Nephron (organoid): ENCODE measurements at regions not wholly inside any gene's neighbourhood (a gene's known extent, or its start where the extent isn't known, plus 50 kb on each side); places are given as distances from the start of the nearest gene placed in this dataset.

Experiments
- H3K27ac Mint-ChIP-seq, 3 experiments: 2 replicates each; pipeline ENCODE4 v1.8.0; 2020; ENCODE audit warnings: mixed read lengths in 3 of 3, mild to moderate bottlenecking in 2 of 3, moderate library complexity in 1 of 3
- H3K27me3 Mint-ChIP-seq: 2 replicates; pipeline ENCODE4 v1.8.0; 2021; ENCODE audit warnings: low read depth, mild to moderate bottlenecking, moderate library complexity, mixed read lengths
- H3K36me3 Mint-ChIP-seq: 2 replicates; pipeline ENCODE4 v1.8.0; 2020; ENCODE audit warnings: low read depth, mixed read lengths
- H3K4me1 Mint-ChIP-seq: 2 replicates; pipeline ENCODE4 v1.8.0; 2020; ENCODE audit warnings: mixed read lengths
- H3K4me3 Mint-ChIP-seq, 3 experiments: 2 replicates each; pipeline ENCODE4 v1.8.0; 2020; ENCODE audit warnings: mild to moderate bottlenecking in 3 of 3, mixed read lengths in 3 of 3, moderate library complexity in 2 of 3
- H3K9me3 Mint-ChIP-seq: 2 replicates; pipeline ENCODE4 v1.8.0; 2020; ENCODE audit warnings: mixed read lengths
- TF ChIP-seq, protein P1 (sequence below), 3 experiments: fragments of 200-600 bp; sonication (generic); IDR thresholded peaks; one replicate each; pipeline ENCODE4 v1.5.0; 2021; ENCODE audit warnings: antibody characterized with exemption in 3 of 3; ENCODE audit not compliant: unreplicated experiment in 3 of 3

GRCh38 chr2:16406496-16407289 lies 258.9 kb downstream of the CYRIA start:
- Mint-ChIP-seq H3K4me1 (peaks cover 29% of the 10 kb centered on the region), H3K27me3 (peaks cover 13% of the 10 kb centered on the region), H3K4me3 (no peak overlapping the region), H3K36me3 (no peaks in the 10 kb centered on the region), H3K9me3 (no peaks in the 10 kb centered on the region), H3K27ac (peak overlapping the region; percentile 33 to 68 (median 40))
- TF ChIP-seq, protein P1, sequence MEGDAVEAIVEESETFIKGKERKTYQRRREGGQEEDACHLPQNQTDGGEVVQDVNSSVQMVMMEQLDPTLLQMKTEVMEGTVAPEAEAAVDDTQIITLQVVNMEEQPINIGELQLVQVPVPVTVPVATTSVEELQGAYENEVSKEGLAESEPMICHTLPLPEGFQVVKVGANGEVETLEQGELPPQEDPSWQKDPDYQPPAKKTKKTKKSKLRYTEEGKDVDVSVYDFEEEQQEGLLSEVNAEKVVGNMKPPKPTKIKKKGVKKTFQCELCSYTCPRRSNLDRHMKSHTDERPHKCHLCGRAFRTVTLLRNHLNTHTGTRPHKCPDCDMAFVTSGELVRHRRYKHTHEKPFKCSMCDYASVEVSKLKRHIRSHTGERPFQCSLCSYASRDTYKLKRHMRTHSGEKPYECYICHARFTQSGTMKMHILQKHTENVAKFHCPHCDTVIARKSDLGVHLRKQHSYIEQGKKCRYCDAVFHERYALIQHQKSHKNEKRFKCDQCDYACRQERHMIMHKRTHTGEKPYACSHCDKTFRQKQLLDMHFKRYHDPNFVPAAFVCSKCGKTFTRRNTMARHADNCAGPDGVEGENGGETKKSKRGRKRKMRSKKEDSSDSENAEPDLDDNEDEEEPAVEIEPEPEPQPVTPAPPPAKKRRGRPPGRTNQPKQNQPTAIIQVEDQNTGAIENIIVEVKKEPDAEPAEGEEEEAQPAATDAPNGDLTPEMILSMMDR (IDR thresholded peaks at IDR 0.05; ENCODE audit: unreplicated experiment in 3 of 3): no peak

DNA sequence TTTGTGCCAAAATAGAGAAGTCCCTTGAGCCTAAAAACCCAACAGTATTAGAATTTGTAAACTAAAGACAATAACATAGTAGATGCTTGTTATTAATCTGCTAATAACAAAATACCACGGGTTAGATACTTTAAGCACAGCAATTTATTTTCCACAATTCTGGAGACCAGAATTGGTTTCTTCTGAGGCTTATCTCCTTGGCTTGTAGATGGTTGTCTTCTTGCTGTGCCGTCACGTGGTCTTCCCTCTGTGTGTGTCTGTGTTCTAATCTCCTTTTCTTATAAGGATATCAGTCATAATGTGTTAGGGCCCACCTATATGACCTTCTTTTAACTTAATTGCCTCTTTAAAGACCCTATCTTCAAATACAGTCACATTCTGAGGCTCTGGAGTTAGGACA lies 260.1 kb downstream of the CYRIA start:
- H3K9me3 Mint-ChIP-seq: no peaks in the 10 kb centered on the region
- H3K27me3 Mint-ChIP-seq: peaks cover 13% of the 10 kb centered on the region
- H3K36me3 Mint-ChIP-seq: no peaks in the 10 kb centered on the region
- H3K27ac Mint-ChIP-seq: peak overlapping the region in 2 of 3 experiments; percentile 21 to 68
- TF ChIP-seq, protein P1 (IDR thresholded peaks at IDR 0.05; ENCODE audit: unreplicated experiment in 3 of 3): no peak
- no peak overlapping the region for H3K4me3 Mint-ChIP-seq
- peaks cover 29% of the 10 kb centered on the region for H3K4me1 Mint-ChIP-seq

DNA sequence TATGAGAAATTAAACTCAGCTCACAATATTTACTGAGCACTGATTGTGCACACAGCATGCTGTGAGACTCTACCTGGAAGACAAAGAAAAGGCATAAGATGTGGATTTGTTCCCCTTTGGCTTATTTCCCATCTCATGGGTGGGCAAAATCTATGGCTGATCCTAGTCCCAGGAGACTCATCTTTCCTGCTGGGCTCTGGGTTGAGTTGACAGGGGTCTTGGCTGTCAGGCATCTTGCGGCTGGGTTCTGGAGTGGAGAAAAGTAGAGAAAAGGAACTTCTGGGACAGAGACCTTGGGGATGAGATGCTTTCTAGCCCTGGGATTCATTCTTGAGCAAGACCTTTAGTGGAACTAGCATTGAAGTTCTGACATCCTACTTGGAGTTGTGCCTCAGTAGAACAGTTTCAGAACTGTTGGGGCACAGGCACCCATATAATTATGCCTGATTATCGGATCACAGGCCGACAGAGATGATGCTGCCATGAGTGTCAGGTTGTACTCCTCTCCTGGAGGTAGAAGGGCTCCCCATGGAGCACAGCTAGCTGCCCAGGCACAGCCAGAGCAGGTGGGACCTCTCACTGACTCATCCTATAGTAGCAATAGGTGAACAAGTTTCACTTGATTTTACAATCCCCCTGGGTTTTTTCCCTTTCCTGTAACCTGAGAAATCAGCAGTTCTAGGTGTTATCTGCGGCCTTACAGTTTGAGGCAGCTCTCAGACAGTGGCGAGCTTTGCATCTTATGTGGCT lies 260.9 kb downstream of the CYRIA start:
- Mint-ChIP-seq H3K4me1 (peaks cover 29% of the 10 kb centered on the region), H3K27ac (peak overlapping the region in 1 of 3 experiments; percentile 36), H3K27me3 (peaks cover 13% of the 10 kb centered on the region), H3K36me3 (no peaks in the 10 kb centered on the region), H3K4me3 (no peak overlapping the region), H3K9me3 (no peaks in the 10 kb centered on the region)
- TF ChIP-seq, protein P1 (IDR thresholded peaks at IDR 0.05; ENCODE audit: unreplicated experiment in 3 of 3): no peak

- peaks cover 29% of the 10 kb centered on the region for H3K4me1 Mint-ChIP-seq
- no peak overlapping the region for H3K4me3 Mint-ChIP-seq
- peaks cover 11% of the 10 kb centered on the region for H3K27me3 Mint-ChIP-seq
- no peaks in the 10 kb centered on the region for H3K9me3 Mint-ChIP-seq
- H3K27ac Mint-ChIP-seq: peak overlapping the region in 2 of 3 experiments; percentile 16 to 36
- TF ChIP-seq, protein P1 (IDR thresholded peaks at IDR 0.05; ENCODE audit: unreplicated experiment in 3 of 3): no peak
- no peaks in the 10 kb centered on the region for H3K36me3 Mint-ChIP-seq
These were observed 261.5 kb downstream of the CYRIA start for GRCh38 chr2:16404146-16404545.

DNA sequence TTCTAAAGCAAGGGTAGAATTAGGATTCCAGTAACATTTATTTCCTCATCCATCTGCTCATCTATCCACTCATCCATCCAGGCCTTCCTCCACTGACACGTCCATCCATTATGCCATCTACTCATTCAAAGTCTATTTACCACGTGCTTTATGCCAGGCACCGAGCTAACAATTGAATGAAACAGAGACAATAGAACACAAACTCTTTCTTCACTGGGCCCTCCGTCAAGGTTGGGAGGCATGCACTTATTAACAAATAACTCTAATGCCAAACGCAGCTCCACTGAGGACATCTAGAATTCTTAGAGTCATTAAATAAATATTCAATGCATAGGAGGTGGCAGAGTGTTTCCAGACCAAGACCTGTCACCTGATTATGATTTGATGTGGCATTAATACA lies 262.7 kb downstream of the CYRIA start:
- Mint-ChIP-seq H3K4me3 (no peak overlapping the region), H3K36me3 (no peaks in the 10 kb centered on the region), H3K9me3 (no peaks in the 10 kb centered on the region), H3K4me1 (peaks cover 27% of the 10 kb centered on the region), H3K27me3 (peaks cover 3% of the 10 kb centered on the region), H3K27ac (no peak overlapping the region)
- TF ChIP-seq, protein P1 (IDR thresholded peaks at IDR 0.05; ENCODE audit: unreplicated experiment in 3 of 3): no peak
